GM19023 (cell line): ENCODE measurements at regions not wholly inside any gene's neighbourhood (a gene's known extent, or its start where the extent isn't known, plus 50 kb on each side); places are given as distances from the start of the nearest gene placed in this dataset.

Source experiments
- ATAC-seq: cut with Tn5 transposase; IDR thresholded peaks from one replicate; pipeline ENCODE4 v1.9.1; 2021; ENCODE audit warnings: mild to moderate bottlenecking, moderate library complexity; ENCODE audit not compliant: unreplicated experiment

DNA sequence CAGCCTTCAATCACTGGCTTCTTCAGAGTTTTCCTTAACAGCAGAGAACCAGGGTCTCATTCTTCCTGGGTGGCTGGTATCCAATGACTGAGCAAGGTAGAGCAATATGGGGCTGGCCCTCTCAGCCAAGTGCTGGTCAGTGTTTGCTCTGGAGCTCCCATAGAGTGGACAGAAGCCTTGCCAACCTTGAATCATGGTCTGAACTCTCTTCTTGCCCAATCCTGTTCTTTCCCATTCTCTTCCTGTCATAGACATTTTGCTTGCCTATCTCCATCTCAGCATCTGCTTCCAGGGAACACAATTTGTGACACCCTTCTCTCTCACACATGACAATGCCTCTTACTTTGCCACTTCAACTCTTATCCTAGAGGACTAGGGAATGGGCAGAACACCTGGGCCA, 245.6 kb upstream of the PEX5L start:
- ATAC-seq, result no peak

- no peak for ATAC-seq
Measured at GRCh38 chr3:180283251-180283650, 246.5 kb upstream of the PEX5L start.

- no peak for ATAC-seq
Measured at GRCh38 chr3:180284331-180285110, 247.8 kb upstream of the PEX5L start.

GRCh38 chr3:180287703-180288102, 251.0 kb upstream of the PEX5L start:
- no peak for ATAC-seq

DNA sequence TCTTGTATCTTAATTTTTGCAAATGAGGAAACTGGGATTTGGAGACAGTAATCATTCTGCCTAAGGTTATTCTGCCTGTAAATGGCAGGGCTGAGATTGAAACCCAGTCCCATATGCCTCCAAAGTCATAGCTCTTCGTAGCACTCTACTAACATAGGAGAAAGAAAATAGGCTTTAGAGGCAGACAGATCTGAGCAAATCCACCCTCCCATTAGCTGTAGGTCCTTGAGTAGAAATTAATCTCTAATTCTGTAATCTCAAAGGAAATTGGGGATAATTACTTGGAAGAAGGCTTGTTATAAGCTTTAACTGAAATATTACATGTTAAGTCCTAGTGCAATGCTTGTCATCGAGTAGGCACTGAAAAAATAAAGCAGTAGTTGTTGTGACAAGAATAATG, 252.1 kb upstream of the PEX5L start:
- no peak for ATAC-seq

- no peak for ATAC-seq
Measured at GRCh38 chr3:180290300-180290699, 253.6 kb upstream of the PEX5L start.

- ATAC-seq, result no peak
Measured at GRCh38 chr3:180294282-180295027, 257.7 kb upstream of the PEX5L start.

- ATAC-seq, result no peak
Measured at GRCh38 chr3:180295811-180296210, 259.1 kb upstream of the PEX5L start.

- ATAC-seq, result no peak
Measured at GRCh38 chr3:180296971-180297370, 260.2 kb upstream of the PEX5L start.

GRCh38 chr3:180306155-180306554, 269.4 kb upstream of the PEX5L start:
- ATAC-seq, result no peak

- ATAC-seq, result no peak
Measured at GRCh38 chr3:180306691-180307090, 270.0 kb upstream of the PEX5L start.

- no peak for ATAC-seq
Measured at GRCh38 chr3:180311242-180311641, 274.5 kb upstream of the PEX5L start.

DNA sequence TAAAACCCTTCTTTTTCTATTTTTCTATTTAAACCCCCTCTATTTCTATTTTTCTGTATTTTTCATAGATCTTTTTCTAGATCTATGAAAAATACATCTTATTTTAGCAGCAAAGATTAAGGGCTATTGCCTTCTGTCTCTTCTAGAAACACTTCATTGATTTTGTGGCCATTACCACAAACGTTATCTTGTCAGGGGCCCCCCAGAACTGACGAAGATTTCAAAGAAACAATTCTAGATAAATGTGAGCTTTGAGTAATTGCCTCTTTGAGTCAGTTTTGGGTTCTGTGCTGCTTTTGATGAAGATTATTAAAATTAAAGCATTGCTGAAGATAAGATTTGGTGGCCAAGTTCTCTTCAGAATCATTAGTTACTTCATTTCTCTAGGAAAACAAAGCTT, 279.6 kb upstream of the PEX5L start:
- ATAC-seq, result no peak

DNA sequence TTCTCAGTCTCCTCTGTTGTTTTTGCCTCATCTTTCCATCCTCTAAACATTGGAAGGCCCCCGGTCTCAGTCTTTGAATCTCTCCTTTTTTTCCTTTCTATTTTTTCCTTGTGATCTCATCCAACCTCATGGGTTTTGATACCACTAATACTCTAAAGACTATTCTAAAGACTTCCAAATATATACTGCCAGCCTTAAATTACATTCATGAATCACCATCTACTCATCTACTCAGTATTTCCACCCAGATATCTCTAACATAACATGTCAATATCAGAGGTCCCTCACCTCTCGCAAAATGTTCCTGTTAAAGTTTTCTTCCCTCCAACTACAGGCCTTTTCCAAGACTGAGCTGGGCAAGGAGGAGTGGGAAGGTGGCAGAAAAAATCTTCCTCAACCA, 282.5 kb upstream of the TTC14 start:
- no peak for ATAC-seq

- ATAC-seq, result no peak
Measured at GRCh38 chr3:180320631-180321030, 281.3 kb upstream of the TTC14 start.

GRCh38 chr3:180321534-180321933, 280.4 kb upstream of the TTC14 start:
- ATAC-seq, result no peak

GRCh38 chr3:180322829-180323228, 279.1 kb upstream of the TTC14 start:
- no peak for ATAC-seq

GRCh38 chr3:180324791-180325190, 277.2 kb upstream of the TTC14 start:
- ATAC-seq, result no peak

- ATAC-seq, result no peak
Measured at GRCh38 chr3:180325533-180325932, 276.4 kb upstream of the TTC14 start.

DNA sequence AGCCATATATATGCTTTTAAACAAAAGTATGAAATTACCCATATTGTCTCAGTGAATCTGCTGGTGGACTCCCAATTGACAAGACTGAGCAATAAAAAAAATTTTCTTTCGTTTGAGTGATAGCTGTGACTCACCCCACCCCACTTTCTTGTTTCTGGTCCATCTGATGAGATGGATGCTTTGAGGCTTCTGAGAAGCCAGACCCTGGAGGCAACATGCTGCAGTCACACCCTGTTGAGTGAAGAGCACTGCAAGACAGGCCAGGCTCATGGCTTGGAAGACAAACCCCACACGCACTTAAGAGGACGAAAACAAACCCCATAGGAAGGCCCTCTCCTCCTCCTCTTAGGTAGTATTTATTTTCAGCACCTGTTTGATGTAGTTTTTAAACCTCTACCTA, 276.0 kb upstream of the TTC14 start:
- no peak for ATAC-seq

GRCh38 chr3:180329187-180329586, 272.8 kb upstream of the TTC14 start:
- ATAC-seq, result peak; percentile 75

DNA sequence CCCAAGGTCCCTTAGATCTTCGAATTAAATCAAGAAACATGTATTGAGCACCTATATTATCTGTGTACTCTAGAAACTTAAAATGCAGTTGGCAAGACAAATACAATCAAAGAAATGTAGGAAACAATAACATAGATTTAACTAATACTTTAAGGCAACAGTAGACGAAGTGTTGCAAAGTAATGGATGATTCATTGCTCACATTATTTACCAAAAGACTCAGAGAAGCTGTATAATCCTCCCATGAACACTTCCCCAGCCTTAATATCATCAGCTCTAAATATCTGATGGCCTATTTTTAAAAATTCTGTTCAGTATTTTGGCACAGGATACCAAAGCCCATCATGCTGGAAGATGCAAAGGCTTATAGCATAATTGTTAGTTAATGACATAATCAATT, 272.1 kb upstream of the TTC14 start:
- ATAC-seq, result no peak
